22Rv1 (cell line): ENCODE measurements at regions not wholly inside any gene's neighbourhood (a gene's known extent, or its start where the extent isn't known, plus 50 kb on each side); places are given as distances from the start of the nearest gene placed in this dataset.

Experiments
- H3K27ac ChIP-seq: fragments of 450-650 bp; 2 replicates; pipeline ENCODE4 v1.5.1; 2017
- ZFX ChIP-seq: fragments of 450-650 bp; IDR thresholded peaks from 2 replicates; pipeline ENCODE4 v1.6.1; 2017; ENCODE audit warnings: antibody characterized with exemption, borderline replicate concordance
- TF ChIP-seq, protein P1 (sequence below): fragments of 450-650 bp; IDR thresholded peaks from 2 replicates; pipeline ENCODE4 v1.5.1; 2017; ENCODE audit warnings: mild to moderate bottlenecking

DNA sequence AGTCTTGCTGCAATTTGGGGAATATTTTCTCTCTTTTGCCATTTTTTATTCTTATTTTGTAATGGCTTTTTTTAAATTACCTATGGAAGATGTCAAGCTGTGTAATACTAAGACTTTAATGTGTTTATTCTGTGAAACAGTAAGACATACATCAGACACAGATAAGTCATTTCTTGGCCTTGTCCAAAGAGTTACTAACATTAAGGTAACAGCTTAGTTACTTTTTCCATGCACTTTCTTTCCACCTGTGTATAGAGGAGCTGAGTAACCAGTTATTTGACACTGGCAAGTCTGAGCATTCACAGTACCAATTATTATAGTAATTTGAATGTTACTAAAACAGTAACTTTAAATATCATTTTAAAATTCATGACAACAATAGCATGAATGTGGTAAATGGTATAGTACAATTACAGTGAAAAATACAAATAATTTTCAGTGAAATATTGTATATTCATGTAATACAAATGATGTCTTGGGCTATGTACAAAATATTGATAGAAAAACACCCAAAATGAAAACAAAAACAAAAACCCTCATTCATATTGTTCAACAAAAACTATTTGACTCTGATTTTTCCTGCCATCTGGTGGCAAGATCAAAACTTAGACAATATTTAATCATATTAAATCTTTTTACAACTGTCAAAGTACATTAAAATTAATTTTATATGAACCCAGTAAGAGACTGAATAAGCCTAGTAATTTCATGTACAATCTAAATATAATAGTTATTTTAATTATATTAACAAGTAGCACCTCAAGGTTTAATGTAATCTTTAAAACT, 259.8 kb upstream of the SEMA3A start:
- no peak overlapping the region for H3K27ac ChIP-seq
- TF ChIP-seq, protein P1, sequence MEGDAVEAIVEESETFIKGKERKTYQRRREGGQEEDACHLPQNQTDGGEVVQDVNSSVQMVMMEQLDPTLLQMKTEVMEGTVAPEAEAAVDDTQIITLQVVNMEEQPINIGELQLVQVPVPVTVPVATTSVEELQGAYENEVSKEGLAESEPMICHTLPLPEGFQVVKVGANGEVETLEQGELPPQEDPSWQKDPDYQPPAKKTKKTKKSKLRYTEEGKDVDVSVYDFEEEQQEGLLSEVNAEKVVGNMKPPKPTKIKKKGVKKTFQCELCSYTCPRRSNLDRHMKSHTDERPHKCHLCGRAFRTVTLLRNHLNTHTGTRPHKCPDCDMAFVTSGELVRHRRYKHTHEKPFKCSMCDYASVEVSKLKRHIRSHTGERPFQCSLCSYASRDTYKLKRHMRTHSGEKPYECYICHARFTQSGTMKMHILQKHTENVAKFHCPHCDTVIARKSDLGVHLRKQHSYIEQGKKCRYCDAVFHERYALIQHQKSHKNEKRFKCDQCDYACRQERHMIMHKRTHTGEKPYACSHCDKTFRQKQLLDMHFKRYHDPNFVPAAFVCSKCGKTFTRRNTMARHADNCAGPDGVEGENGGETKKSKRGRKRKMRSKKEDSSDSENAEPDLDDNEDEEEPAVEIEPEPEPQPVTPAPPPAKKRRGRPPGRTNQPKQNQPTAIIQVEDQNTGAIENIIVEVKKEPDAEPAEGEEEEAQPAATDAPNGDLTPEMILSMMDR: peak; percentile 28; the same call in 1 of the 2 replicates
- no peak for TF ChIP-seq ZFX

DNA sequence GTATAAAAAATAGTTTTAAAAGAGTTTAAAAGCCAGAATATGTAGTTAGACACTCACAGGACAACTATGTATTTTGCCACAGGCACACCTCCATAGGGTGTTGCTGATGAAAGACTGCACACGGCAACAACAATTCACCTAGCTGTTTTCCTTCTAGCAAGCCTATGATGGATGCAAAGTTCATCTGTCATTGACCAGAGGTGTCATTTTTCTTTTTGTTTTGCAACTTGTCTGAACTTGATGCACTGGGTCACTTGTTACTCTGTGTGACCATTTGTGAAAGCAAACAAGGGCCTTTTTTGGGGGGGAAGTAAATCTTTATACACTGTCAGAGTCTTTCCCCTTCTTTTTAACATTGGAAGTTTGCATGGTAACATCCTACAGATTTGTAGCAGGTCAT, 258.0 kb upstream of the SEMA3A start:
- no peak overlapping the region for H3K27ac ChIP-seq
- TF ChIP-seq, protein P1: no peak

DNA sequence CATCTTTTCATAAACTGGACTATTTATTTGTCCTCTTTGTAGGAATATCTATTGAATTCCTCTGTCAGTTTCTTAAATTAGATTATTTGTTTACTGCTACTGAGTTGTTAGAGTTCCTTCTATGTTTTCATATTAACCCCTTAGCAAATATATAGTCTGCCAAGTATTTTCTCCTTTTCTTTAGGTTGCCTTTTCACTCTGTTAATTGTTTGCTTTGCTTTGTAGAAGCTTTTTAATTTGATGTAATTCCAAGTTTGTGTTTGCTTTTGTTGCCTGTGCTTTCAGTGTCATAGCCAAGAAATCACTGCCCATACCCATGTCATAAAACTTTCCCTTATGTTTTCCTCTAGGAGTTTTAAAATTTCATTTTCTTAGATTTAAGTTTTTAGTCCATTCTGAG, 256.2 kb upstream of the SEMA3A start:
- H3K27ac ChIP-seq: no peak overlapping the region
- TF ChIP-seq, protein P1: no peak
- no peak for TF ChIP-seq ZFX

DNA sequence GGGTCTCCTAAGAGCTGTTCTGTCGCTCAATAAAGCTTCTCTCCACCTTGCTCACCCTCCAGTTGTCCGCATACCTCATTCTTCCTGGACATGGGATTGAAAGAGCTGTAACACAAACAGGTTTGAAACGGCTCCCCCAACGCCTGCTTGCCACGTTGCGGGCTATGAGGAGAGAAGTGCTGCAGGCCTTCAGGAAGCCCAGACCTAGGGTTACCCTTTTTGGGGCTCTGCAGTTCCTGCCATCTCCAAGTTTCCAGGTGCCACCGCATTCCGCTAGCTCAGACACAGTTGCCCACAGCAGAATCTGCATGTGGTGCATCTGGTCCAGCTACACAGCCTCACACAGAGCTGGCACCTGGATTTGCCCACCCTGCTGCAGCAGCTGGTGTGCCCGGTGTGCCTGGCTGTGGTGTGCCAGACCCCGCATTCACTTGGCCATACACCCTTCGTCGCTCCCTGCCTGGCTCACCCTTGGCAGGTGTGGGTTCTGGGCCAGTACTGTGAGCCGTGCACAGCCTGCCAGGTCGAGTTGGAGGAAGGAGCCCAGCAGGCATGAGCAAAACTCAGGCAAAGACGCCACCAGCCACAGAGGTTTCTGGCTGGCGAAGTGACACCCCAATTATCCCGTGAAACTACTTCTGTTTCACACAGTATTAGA, 253.2 kb upstream of the SEMA3A start:
- no peak overlapping the region for H3K27ac ChIP-seq
- no peak for TF ChIP-seq ZFX
- TF ChIP-seq, protein P1: no peak

DNA sequence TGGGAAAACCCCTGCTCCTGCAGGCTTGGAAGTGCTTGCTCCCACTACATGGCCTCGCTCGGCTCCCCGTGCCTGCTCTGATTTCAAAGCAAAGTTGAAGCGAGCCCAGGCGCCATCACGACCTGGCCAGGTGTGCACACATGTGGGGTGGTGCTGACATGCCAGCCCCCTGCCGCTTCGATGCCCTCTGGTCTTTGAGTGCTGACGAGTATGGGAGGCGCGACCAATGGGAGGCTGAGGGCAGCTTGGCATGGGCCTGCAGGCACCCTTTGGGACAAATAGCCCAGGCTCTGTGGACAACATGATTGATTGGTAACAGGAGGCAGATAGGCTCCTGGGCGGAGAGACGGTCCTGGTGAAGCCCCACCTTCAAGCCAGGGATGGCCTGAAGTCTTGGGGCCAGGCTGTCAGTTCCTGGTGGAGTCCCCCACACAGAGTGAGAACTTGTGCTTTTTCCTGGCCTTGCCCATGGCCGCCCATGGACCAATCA, 252.4 kb upstream of the SEMA3A start:
- TF ChIP-seq ZFX: no peak
- TF ChIP-seq, protein P1: no peak
- H3K27ac ChIP-seq: no peak overlapping the region

DNA sequence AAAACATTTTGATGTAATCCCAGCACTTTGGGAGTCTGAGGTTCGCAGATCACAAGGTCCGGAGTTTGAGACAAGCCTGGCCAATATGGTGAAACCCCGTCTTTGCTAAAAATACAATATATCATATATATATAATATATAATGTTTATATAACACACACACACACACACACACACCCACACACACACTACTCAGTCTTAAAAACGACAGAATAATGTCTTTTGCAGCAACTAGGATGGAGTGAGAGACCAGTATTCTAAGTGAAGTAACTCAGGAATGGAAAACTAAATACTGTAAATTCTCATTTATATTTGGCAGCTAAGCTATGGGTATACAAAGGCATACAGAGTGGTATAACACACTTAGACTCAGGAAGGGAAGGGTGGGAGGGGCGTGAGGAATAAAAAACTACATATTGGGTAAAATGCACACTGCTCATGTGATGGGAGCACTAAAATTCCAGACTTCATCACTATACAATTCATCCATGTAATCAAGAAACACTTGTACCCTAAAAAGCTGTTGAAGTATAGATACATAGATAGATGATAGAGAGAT, 231.2 kb upstream of the SEMA3A start:
- TF ChIP-seq, protein P1: no peak
- no peak for TF ChIP-seq ZFX
- H3K27ac ChIP-seq: no peak overlapping the region

DNA sequence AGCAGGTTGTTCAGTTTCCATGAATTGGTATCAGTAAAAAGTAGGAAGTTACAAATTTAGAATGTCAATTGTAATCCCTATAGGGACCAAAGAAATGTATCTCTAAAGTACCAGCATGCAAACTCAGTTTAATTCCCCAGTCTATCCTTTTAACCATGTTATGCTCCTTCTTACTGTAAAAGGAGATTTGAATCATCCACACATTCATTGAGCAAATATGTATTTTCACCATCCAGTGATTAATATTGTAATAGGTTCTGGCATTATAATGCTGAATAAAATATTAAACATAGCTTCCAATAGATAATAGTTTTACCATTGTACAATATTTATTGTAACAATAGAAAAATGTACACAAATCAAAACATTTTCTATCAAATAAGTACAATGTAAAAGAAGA, 228.2 kb upstream of the SEMA3A start:
- no peak for TF ChIP-seq ZFX
- TF ChIP-seq, protein P1: no peak
- no peak overlapping the region for H3K27ac ChIP-seq
